UCSD-AML1 (cell line): ENCODE measurements at regions not wholly inside any gene's neighbourhood (a gene's known extent, or its start where the extent isn't known, plus 50 kb on each side); places are given as distances from the start of the nearest gene placed in this dataset.

Source experiments
- DNase-seq: peaks from one replicate; lab custom pipeline; 2025; ENCODE audit not compliant: unreplicated experiment; lab: John Stamatoyannopoulos, UW

- no peak for DNase-seq
Observed at GRCh38 chr22:22098457-22099193, 116.0 kb upstream of the TOP3B start.

DNA sequence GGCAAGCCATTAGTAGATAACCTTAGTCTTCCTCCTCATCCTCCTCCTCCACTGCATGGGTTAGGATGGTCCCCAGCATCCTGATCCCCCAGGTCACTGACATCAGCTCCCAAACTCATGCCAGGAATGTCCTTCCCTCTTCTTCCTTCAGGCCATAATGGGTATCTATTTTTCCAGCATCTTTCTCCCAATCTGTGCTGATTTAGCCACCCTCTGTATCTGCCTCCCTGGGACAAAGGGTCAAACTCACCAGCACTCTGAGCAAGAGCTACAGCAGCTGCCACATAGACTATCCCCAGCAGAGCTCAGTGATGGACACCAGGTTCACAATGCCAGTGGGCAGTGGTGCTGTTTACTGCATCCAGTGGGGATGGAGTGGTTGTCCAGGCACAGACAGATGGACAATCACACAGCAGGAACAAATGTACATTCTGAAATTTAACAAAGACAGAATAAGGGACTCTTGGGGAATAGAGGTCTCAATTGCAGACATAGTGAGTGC lies 115.2 kb upstream of the TOP3B start:
- DNase-seq: no peak

- DNase-seq: no peak
Observed at GRCh38 chr22:22094921-22095320, 112.3 kb upstream of the TOP3B start.

GRCh38 chr22:22094514-22094913 lies 111.9 kb upstream of the TOP3B start:
- no peak for DNase-seq

DNA sequence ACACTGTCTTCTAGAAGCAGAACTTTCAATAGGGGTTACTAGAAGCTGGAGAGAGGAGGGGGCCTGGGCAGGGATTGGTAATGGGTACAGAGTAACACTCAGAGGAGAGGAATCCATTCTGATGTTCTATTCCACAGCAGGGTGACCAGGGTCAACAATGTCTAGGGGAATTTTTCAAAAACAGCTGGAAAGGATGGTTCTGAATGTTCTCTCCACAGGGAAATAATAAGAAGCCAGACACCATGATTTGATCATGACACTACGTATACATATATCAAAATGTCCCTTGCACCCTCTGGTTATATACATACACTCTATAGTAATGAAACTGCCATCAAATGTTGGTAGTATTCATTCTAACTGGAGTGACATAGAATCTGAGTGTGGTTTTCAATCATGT lies 111.2 kb upstream of the TOP3B start:
- no peak for DNase-seq

DNA sequence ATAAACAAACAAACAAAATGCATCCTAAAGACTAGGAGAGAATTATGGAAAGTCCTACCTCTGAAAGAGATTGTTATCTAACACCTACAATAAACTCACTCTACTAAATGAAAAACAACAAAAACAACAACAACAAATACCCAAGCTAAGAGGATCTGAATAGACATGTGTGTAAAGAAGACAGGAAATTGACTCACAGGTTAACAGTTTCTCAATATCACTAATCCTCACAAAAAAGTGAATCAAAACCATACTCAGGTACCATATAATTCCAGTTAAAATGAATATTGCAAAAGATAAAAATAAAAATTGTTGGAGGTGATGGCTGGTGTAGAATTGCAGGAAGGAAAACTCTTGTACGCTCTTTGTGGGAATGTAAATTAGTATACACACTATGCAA lies 110.4 kb upstream of the TOP3B start:
- no peak for DNase-seq

GRCh38 chr22:22092101-22092500 lies 109.5 kb upstream of the TOP3B start:
- no peak for DNase-seq

DNA sequence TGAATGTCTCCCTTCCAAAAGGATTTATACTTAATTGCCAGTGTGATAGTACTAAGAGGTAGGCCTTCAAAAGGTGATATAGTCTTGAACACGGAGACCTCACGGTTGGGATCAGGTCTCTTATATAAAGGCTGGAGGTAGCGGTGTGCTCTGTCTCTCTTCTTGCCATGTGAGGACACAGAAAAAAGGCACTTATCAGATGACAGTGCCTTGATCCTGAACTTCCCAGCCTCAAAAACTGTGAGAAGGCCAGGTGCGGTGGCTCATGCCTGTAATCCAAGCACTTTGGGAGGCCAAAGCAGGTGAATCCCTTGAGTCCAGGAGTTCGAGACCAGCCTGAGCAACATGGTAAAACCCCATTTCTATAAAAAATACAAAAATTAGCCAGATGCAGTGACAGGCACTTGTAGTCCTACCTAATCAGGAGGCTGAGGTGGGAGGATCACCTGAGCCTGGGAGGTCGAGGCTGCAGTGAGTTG lies 108.9 kb upstream of the TOP3B start:
- no peak for DNase-seq

- DNase-seq: no peak
Observed at GRCh38 chr22:22090650-22091399, 108.2 kb upstream of the TOP3B start.

DNA sequence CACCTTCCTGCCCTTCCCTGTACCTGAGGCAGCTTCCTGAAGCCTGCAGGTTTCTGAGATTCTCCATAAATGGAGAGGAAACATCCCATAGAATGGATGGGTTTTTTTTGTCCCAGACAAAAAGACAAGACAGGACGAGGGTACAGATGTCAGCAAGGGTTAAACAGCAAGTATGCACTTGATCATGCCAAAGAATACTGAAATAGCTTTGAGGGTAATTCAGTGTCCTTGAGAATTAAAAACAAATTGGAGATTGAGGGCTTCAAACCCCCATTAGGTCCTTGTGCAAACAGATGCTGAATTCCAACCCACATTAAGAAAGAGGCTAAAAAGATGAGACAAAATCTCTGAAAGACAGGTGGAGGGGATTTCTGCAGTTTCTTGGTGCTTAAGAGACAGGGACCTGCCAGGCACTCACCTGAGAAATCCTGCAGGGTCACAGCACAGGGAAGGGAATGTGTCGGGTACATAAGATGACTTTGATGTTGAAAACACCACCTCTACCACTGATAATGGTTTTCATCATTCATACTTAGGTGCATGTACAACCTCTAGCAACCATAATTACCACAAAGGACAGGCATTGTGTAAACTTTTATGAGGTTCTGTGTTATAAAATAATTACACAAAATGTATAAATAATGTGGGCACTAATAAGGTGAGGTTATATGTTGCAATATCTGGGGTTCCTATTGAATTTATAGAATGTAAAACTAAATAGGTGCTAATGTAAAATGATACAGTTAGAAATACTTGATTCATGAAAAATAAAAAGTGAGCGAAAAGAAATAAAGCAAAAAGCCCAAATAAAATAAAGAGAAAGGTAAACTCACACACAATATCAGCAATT lies 107.1 kb upstream of the TOP3B start:
- no peak for DNase-seq

DNA sequence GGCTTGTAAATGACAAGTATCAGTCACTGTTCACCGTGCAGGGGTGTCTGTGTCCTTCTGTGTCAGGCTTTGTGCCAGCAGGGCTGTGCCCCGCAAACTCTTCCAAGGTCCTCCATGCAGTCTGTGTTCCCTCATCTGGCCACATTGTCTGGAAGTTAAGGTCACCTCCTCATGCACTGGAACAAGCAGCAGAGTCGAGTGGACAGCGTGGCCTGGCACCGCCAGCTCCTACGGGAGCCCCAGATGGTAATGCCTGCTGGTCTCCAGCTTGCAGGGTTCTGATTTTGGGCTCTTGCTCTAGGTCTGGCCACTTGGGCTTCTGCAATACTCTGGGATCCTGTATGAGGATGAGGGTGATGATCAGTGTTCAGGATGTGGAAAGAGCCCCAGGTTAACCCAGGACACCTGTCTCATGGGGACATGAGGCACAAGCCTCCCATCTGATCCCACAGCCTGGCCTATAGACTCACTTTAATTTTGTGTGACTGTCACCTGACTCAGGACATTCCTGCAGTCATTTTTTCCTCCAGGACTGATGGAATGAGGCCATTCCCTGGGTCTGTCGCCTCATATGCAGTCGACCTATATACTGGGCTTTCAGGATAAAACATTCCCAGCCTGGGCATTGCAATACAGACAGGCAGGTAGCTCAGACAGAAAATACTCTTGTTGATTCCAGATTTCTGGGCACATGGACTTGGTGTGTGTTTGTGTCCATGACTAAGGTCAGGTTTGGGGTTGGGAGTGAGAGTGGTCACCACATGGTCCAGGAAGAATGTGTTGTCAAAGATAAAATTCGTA lies 106.3 kb upstream of the TOP3B start:
- no peak for DNase-seq

- no peak for DNase-seq
Observed at GRCh38 chr22:22087854-22088657, 105.5 kb upstream of the TOP3B start.

DNA sequence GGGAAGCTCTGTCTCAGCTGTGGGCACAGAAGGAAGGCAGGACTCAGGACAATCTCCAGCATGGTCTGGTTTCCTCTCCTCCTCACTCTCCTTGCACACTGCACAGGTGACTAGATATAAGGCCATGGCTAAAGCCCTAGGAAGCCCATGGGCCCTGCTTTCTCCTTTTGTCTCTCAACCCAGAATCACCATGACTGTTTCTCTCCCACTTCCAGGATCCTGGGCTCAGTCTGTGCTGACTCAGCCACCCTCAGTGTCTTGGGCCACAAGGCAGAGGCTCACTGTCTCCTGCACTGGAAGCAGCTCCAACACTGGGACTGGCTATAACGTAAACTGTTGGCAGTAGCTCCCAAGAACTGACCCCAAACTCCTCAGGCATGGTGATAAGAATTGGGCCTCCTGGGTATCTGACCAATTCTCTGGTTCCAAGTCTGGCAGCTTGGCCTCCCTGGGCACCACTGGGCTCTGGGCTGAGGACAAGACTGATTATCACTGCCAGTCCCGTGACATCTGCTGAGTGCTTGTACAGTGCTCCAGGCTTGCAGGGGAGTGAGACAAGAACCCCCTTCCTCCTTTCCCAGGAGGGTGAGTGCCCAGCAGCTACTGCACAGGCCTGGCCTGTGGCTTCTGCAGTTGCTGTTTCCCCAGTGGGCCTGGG lies 104.0 kb upstream of the TOP3B start:
- DNase-seq: no peak

- no peak for DNase-seq
Observed at GRCh38 chr22:22085702-22086500, 103.3 kb upstream of the TOP3B start.

DNA sequence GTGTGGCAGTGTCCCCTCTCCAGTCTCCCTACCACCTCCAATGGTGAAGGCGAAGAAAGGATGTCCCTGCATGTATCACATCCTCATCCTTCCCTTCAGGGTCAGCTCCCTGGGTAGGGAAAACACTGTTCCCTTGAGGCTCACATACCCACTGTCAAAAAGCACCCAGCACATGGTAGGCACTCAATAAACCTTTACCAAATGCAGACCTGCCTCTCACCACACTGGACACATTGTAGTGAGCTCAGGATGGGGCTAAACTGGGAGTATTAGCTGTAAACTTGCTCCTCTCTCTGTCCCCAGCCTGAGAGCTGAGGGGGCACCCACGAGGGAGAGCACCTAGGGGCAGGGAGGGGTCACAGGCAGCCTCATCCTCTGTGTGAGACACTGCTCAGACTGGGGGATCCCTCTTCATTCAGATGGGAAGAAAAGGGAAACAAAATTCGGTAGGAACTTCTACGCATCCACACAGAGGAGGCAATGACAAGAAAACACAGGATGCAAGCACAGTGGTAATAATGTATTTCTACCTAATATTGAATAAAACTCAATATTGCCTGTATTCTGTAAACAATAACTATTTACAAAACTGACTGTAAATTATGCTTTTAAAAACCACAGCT lies 101.6 kb upstream of the TOP3B start:
- no peak for DNase-seq

DNA sequence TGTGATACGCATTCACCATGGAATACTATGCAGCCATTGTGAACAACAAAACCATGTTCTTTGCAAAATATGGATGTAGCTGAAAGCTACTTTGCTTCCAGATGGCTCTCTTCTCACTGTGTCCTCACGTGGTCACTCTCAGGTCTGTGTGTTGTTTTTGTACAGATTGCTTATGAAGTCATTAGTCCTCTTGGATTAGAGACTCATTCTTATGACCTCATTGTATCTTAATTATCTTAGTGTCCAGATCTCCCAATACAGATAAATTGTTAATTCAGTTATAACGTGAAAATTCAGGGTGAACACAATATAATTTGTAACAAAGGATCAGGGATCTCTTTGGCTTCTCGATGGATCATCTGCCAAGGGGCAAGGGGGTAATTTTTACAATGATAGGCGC lies 100.4 kb upstream of the TOP3B start:
- DNase-seq: no peak

GRCh38 chr22:22082229-22082835 lies 99.7 kb upstream of the TOP3B start:
- no peak for DNase-seq

- no peak for DNase-seq
Observed at GRCh38 chr22:22080270-22080669, 97.7 kb upstream of the TOP3B start.
